ENCODE measurements at regions not wholly inside any gene's neighbourhood (a gene's known extent, or its start where the extent isn't known, plus 50 kb on each side); places are given as distances from the start of the nearest gene placed in this dataset.

GRCh38 chr10:111545861-111546605 lies 469.2 kb downstream of the ADRA2A start:
- no peaks in the 10 kb centered on the region for H3K4me1 ChIP-seq
- WGBS, 5 donors: 75 to 89% (median 81%) methylated on average over 4 of the region's 4 CpGs

GRCh38 chr10:111548084-111548726 lies 471.4 kb downstream of the ADRA2A start:
- Histone ChIP-seq H3K4me1 (no peaks in the 10 kb centered on the region), H3K27me3 (replicated peaks in 1 of 7) (no peaks in the 10 kb centered on the region), H3K4me3 (no peak overlapping the region), H3K9me3 (no peaks in the 10 kb centered on the region), H3K27ac (no peak overlapping the region), H3K36me3 (no peaks in the 10 kb centered on the region)
- no peak for DNase-seq
- intact Hi-C loops (cut with DNase I; ENCODE audit: low total_unique reads): no loop called here
- 88 to 96% (median 94%) methylated on average over 1 of the region's 1 CpG for WGBS, 5 donors
- TF ChIP-seq CTCF (IDR thresholded peaks at IDR 0.05 in 8 of 11, conservative IDR thresholded peaks at IDR 0.05 in 3 of 11): no peak
- TF ChIP-seq POLR2A (IDR thresholded peaks at IDR 0.05): no peak
- no peak for TF ChIP-seq POLR2AphosphoS5 (IDR thresholded peaks at IDR 0.05)

More at GRCh38 chr10:111545861-111546605, 469.2 kb downstream of the ADRA2A start:
- H3K27ac ChIP-seq: no peak overlapping the region
- no peaks in the 10 kb centered on the region for H3K27me3 ChIP-seq (replicated peaks in 1 of 7)
- no peaks in the 10 kb centered on the region for H3K36me3 ChIP-seq
- H3K4me3 ChIP-seq: no peak overlapping the region
- DNase-seq: no peak
- intact Hi-C loops (cut with DNase I; ENCODE audit: low total_unique reads): no loop called here
- TF ChIP-seq CTCF (IDR thresholded peaks at IDR 0.05 in 8 of 11, conservative IDR thresholded peaks at IDR 0.05 in 3 of 11) (no peak), POLR2AphosphoS5 (IDR thresholded peaks at IDR 0.05) (no peak), POLR2A (IDR thresholded peaks at IDR 0.05) (no peak)
- no peaks in the 10 kb centered on the region for H3K9me3 ChIP-seq

- DNase-seq: no peak
- TF ChIP-seq POLR2AphosphoS5 (IDR thresholded peaks at IDR 0.05): no peak
- no peak for TF ChIP-seq CTCF (IDR thresholded peaks at IDR 0.05 in 8 of 11, conservative IDR thresholded peaks at IDR 0.05 in 3 of 11)
- no peak for TF ChIP-seq POLR2A (IDR thresholded peaks at IDR 0.05)
- Histone ChIP-seq H3K4me1 (no peaks in the 10 kb centered on the region), H3K36me3 (no peaks in the 10 kb centered on the region), H3K9me3 (no peaks in the 10 kb centered on the region), H3K4me3 (no peak overlapping the region), H3K27me3 (replicated peaks in 1 of 7) (no peaks in the 10 kb centered on the region), H3K27ac (no peak overlapping the region)
- intact Hi-C loops (cut with DNase I; ENCODE audit: low total_unique reads): no loop called here
- WGBS, 5 donors: 76 to 88% (median 81%) methylated on average over 5 of the region's 5 CpGs
These were observed 474.2 kb downstream of the ADRA2A start for GRCh38 chr10:111551001-111551400.

GRCh38 chr10:111556666-111557065 lies 479.8 kb downstream of the ADRA2A start:
- intact Hi-C loops (cut with DNase I; ENCODE audit: low total_unique reads): no loop called here

More at GRCh38 chr10:111556666-111557065, 479.8 kb downstream of the ADRA2A start:
- H3K36me3 ChIP-seq: no peaks in the 10 kb centered on the region
- H3K4me1 ChIP-seq: no peaks in the 10 kb centered on the region
- no peak overlapping the region for H3K4me3 ChIP-seq
- 57 to 72% (median 68%) methylated on average over 3 of the region's 3 CpGs for WGBS, 5 donors
- TF ChIP-seq POLR2A (IDR thresholded peaks at IDR 0.05) (no peak), POLR2AphosphoS5 (IDR thresholded peaks at IDR 0.05) (no peak), CTCF (IDR thresholded peaks at IDR 0.05 in 8 of 11, conservative IDR thresholded peaks at IDR 0.05 in 3 of 11) (no peak)
- H3K9me3 ChIP-seq: no peaks in the 10 kb centered on the region
- peak overlapping the region in 1 of 8 donors; percentile 12 for H3K27ac ChIP-seq
- DNase-seq: no peak
- H3K27me3 ChIP-seq (replicated peaks in 1 of 7): no peaks in the 10 kb centered on the region

Data from spleen (tissue), 11 donors.